ENCODE measurements at regions not wholly inside any gene's neighbourhood (a gene's known extent, or its start where the extent isn't known, plus 50 kb on each side); places are given as distances from the start of the nearest gene placed in this dataset.

GRCh38 chr5:133877351-133878235, 90.8 kb downstream of the C5orf15 start:
- no peak overlapping the region for H3K9ac ChIP-seq (ENCODE audit: low read length)
- no peaks in the 10 kb centered on the region for H3K9me3 ChIP-seq (ENCODE audit: control insufficient read depth, low read length)
- peaks cover 4% of the 10 kb centered on the region for H3K4me1 ChIP-seq (ENCODE audit: control insufficient read depth, insufficient read depth, low read length)
- H3K36me3 ChIP-seq (ENCODE audit: control insufficient read depth, insufficient read depth, low read length), result no peaks in the 10 kb centered on the region
- H3K27me3 ChIP-seq (ENCODE audit: control insufficient read depth, insufficient read depth, low read length), result no peaks in the 10 kb centered on the region
- no peak overlapping the region for H3K4me3 ChIP-seq (ENCODE audit: low read length)

DNA sequence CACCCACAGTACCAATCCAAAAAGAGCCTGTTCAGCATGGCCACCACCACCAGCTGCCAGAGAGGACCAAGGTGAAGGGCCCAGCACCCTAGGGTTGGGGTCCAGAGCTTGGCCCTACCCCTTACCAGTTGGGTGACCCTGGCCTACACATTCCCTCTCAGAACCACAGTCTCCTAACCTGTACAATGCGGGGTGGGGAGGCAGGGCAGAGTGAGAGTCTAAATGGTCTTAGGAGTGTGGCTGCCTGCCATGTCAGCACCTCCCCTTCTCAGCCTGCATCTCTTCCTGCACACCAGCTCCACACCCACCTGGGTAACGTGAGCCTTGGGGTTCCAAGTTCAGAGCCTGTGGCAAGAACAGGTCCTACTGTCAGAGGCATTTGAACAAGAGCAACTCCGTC, 92.2 kb downstream of the C5orf15 start:
- Histone ChIP-seq H3K9ac (ENCODE audit: low read length) (no peak overlapping the region), H3K9me3 (ENCODE audit: control insufficient read depth, low read length) (no peaks in the 10 kb centered on the region)

DNA sequence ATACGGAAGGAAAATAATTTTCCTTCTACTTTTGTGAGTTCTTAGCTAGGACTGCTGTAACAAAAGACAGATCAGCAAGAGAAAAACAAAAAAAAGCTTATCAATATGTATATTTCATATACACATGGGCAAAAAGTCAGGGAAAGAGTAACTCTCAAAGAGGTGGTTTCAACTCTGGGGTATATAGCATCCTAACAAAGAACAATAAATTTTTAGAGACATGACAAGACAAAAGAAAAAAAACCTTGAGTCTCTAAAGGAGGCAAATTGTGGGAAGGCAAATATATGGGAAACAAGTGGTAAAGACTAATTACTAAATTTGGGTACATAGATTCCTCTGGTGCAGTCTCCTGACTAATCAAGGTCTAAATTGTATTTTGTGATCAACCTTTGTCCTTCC, 93.2 kb downstream of the C5orf15 start:
- Histone ChIP-seq H3K27me3 (ENCODE audit: control insufficient read depth, insufficient read depth, low read length) (no peaks in the 10 kb centered on the region), H3K4me3 (ENCODE audit: low read length) (no peak overlapping the region), H3K36me3 (ENCODE audit: control insufficient read depth, insufficient read depth, low read length) (no peaks in the 10 kb centered on the region), H3K9ac (ENCODE audit: low read length) (no peak overlapping the region), H3K4me1 (ENCODE audit: control insufficient read depth, insufficient read depth, low read length) (no peaks in the 10 kb centered on the region), H3K9me3 (ENCODE audit: control insufficient read depth, low read length) (no peaks in the 10 kb centered on the region)

More for the DNA sequence above, 92.2 kb downstream of the C5orf15 start:
- Histone ChIP-seq H3K4me3 (ENCODE audit: low read length) (no peak overlapping the region), H3K36me3 (ENCODE audit: control insufficient read depth, insufficient read depth, low read length) (no peaks in the 10 kb centered on the region), H3K4me1 (ENCODE audit: control insufficient read depth, insufficient read depth, low read length) (no peaks in the 10 kb centered on the region), H3K27me3 (ENCODE audit: control insufficient read depth, insufficient read depth, low read length) (no peaks in the 10 kb centered on the region)

DNA sequence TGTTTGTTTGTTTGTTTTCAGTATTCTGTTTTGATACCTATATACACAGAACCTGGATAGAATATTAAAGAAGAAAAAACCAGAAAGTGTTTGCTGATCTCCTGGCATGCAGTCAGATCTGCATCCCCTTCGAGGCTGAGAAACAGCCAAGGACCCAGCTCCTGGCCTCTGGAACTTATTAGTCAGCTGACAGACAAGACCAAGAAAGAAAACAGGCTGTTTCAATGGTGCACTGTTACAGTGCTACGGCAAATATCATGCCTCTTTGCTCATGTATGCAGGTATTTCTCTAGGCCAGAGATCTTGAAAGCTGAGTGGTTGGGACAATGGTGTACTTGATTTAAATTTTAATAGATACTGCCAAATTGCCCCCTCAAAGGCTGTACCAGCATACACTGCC, 95.0 kb downstream of the C5orf15 start:
- H3K27me3 ChIP-seq (ENCODE audit: control insufficient read depth, insufficient read depth, low read length), result no peaks in the 10 kb centered on the region
- H3K9ac ChIP-seq (ENCODE audit: low read length), result no peak overlapping the region
- H3K9me3 ChIP-seq (ENCODE audit: control insufficient read depth, low read length), result no peaks in the 10 kb centered on the region
- H3K4me3 ChIP-seq (ENCODE audit: low read length), result no peak overlapping the region
- H3K36me3 ChIP-seq (ENCODE audit: control insufficient read depth, insufficient read depth, low read length), result no peaks in the 10 kb centered on the region
- H3K4me1 ChIP-seq (ENCODE audit: control insufficient read depth, insufficient read depth, low read length), result peaks cover 5% of the 10 kb centered on the region

- Histone ChIP-seq H3K9ac (ENCODE audit: low read length) (no peak overlapping the region), H3K36me3 (ENCODE audit: control insufficient read depth, insufficient read depth, low read length) (no peaks in the 10 kb centered on the region), H3K9me3 (ENCODE audit: control insufficient read depth, low read length) (no peaks in the 10 kb centered on the region), H3K4me3 (ENCODE audit: low read length) (no peak overlapping the region), H3K4me1 (ENCODE audit: control insufficient read depth, insufficient read depth, low read length) (peaks cover 18% of the 10 kb centered on the region), H3K27me3 (ENCODE audit: control insufficient read depth, insufficient read depth, low read length) (no peaks in the 10 kb centered on the region)
Observed at GRCh38 chr5:133870661-133871060, 97.8 kb downstream of the C5orf15 start.

DNA sequence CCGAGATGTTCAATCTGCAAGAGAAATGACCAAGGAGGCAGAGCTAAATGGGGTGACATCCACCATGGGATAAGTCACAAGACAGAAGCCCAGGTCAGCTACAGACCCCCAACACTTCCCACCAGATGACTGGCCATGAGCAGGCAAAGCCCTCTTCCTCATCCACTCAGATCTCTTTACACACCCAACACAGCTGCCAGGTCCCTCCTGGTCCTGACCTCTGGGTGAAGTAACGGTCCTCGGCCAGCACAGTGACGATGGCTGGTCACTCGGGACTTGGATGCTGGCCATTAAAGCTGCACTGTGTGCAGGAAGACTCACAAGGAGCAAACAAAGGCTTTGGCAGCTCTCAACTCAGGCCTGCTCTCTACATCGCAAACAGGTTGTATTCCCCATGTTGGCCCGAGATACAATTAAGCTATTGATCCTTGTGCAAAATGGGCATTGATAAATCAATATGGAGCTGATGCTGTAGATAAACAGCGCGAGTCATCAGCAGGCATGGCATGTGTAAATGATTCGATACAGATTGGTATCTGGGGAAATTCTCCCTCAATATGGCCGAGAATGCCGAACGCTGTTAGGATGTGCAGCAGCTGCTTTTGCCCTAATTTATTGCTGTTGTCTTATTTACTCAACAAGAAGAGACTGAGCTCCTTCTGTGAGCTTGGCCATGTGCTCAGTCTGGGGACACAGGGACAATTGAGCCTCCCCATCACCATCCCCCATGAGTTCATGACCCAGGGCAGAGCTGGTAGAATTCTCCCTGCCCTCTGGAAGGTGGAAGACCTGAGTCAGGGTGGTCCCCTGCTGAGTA, 98.7 kb downstream of the C5orf15 start:
- H3K4me3 ChIP-seq (ENCODE audit: low read length), result no peak overlapping the region
- H3K36me3 ChIP-seq (ENCODE audit: control insufficient read depth, insufficient read depth, low read length), result no peaks in the 10 kb centered on the region
- no peaks in the 10 kb centered on the region for H3K27me3 ChIP-seq (ENCODE audit: control insufficient read depth, insufficient read depth, low read length)
- no peak overlapping the region for H3K9ac ChIP-seq (ENCODE audit: low read length)
- no peaks in the 10 kb centered on the region for H3K9me3 ChIP-seq (ENCODE audit: control insufficient read depth, low read length)
- H3K4me1 ChIP-seq (ENCODE audit: control insufficient read depth, insufficient read depth, low read length), result peaks cover 18% of the 10 kb centered on the region

- Histone ChIP-seq H3K27me3 (ENCODE audit: control insufficient read depth, insufficient read depth, low read length) (no peaks in the 10 kb centered on the region), H3K36me3 (ENCODE audit: control insufficient read depth, insufficient read depth, low read length) (no peaks in the 10 kb centered on the region), H3K4me1 (ENCODE audit: control insufficient read depth, insufficient read depth, low read length) (peaks cover 18% of the 10 kb centered on the region), H3K9me3 (ENCODE audit: control insufficient read depth, low read length) (no peaks in the 10 kb centered on the region), H3K4me3 (ENCODE audit: low read length) (no peak overlapping the region), H3K9ac (ENCODE audit: low read length) (no peak overlapping the region)
Observed at GRCh38 chr5:133868946-133869518, 99.4 kb downstream of the C5orf15 start.

DNA sequence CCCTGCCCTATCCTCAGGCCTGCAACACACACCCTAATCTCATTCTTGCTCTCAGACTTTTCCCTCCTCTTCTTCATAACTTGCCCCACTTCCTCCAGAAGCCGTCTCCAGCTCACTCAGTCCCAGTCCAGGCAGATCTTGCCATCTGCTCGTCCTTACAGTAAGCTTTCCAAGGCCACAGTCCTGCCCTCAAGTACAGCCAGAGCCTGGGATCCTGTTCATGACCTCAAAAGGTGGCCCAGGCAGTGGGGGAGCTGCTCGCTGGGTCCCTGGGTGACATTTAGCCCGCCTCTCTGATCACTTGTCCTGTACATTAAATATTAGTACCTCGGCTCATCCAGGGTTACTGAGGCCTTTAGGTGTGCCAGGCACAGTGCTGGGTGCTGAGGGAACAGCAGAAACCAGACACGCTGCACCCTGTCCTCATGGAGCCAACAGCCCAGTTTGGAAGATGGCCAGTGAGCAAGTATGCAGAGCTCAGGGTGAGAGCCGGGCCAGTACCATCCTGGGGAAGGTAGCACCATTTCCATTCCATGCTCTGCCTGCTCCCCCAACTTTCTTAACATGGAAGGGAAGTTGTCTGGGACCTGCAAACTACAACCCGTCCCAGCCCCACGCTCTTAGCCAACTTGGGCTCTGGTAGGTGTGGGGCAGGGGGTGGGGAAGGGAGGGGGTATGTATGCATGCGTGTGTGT, 100.4 kb downstream of the C5orf15 start:
- peaks cover 18% of the 10 kb centered on the region for H3K4me1 ChIP-seq (ENCODE audit: control insufficient read depth, insufficient read depth, low read length)
- no peak overlapping the region for H3K4me3 ChIP-seq (ENCODE audit: low read length)
- no peaks in the 10 kb centered on the region for H3K9me3 ChIP-seq (ENCODE audit: control insufficient read depth, low read length)
- no peak overlapping the region for H3K9ac ChIP-seq (ENCODE audit: low read length)
- no peaks in the 10 kb centered on the region for H3K27me3 ChIP-seq (ENCODE audit: control insufficient read depth, insufficient read depth, low read length)
- no peaks in the 10 kb centered on the region for H3K36me3 ChIP-seq (ENCODE audit: control insufficient read depth, insufficient read depth, low read length)

GRCh38 chr5:133867341-133867740, 101.1 kb downstream of the C5orf15 start:
- no peaks in the 10 kb centered on the region for H3K27me3 ChIP-seq (ENCODE audit: control insufficient read depth, insufficient read depth, low read length)
- no peaks in the 10 kb centered on the region for H3K36me3 ChIP-seq (ENCODE audit: control insufficient read depth, insufficient read depth, low read length)
- H3K4me3 ChIP-seq (ENCODE audit: low read length), result no peak overlapping the region
- H3K9ac ChIP-seq (ENCODE audit: low read length), result no peak overlapping the region
- H3K4me1 ChIP-seq (ENCODE audit: control insufficient read depth, insufficient read depth, low read length), result peaks cover 18% of the 10 kb centered on the region
- no peaks in the 10 kb centered on the region for H3K9me3 ChIP-seq (ENCODE audit: control insufficient read depth, low read length)

- H3K36me3 ChIP-seq (ENCODE audit: control insufficient read depth, insufficient read depth, low read length), result no peaks in the 10 kb centered on the region
- H3K27me3 ChIP-seq (ENCODE audit: control insufficient read depth, insufficient read depth, low read length), result no peaks in the 10 kb centered on the region
- H3K4me3 ChIP-seq (ENCODE audit: low read length), result no peak overlapping the region
- no peaks in the 10 kb centered on the region for H3K9me3 ChIP-seq (ENCODE audit: control insufficient read depth, low read length)
- no peak overlapping the region for H3K9ac ChIP-seq (ENCODE audit: low read length)
- peaks cover 18% of the 10 kb centered on the region for H3K4me1 ChIP-seq (ENCODE audit: control insufficient read depth, insufficient read depth, low read length)
Observed at GRCh38 chr5:133866903-133867245, 101.6 kb downstream of the C5orf15 start.

- H3K4me3 ChIP-seq (ENCODE audit: low read length), result no peak overlapping the region
- H3K27me3 ChIP-seq (ENCODE audit: control insufficient read depth, insufficient read depth, low read length), result no peaks in the 10 kb centered on the region
- peaks cover 21% of the 10 kb centered on the region for H3K4me1 ChIP-seq (ENCODE audit: control insufficient read depth, insufficient read depth, low read length)
- H3K9ac ChIP-seq (ENCODE audit: low read length), result no peak overlapping the region
- no peaks in the 10 kb centered on the region for H3K36me3 ChIP-seq (ENCODE audit: control insufficient read depth, insufficient read depth, low read length)
- H3K9me3 ChIP-seq (ENCODE audit: control insufficient read depth, low read length), result no peaks in the 10 kb centered on the region
Observed at GRCh38 chr5:133866160-133866902, 102.1 kb downstream of the C5orf15 start.

All from mucosa of stomach (tissue), 1 donor.